ENCODE measurements at regions not wholly inside any gene's neighbourhood (a gene's known extent, or its start where the extent isn't known, plus 50 kb on each side); places are given as distances from the start of the nearest gene placed in this dataset.

GRCh38 chr4:110897784-110898183 lies 274.9 kb upstream of the PITX2 start:
- Mint-ChIP-seq H3K9me3 (ENCODE audit: unreplicated experiment) (no peaks in the 10 kb centered on the region), H3K27ac (ENCODE audit: unreplicated experiment) (no peak overlapping the region)
- no peak for TF ChIP-seq CTCF (IDR thresholded peaks at IDR 0.05; ENCODE audit: unreplicated experiment)

DNA sequence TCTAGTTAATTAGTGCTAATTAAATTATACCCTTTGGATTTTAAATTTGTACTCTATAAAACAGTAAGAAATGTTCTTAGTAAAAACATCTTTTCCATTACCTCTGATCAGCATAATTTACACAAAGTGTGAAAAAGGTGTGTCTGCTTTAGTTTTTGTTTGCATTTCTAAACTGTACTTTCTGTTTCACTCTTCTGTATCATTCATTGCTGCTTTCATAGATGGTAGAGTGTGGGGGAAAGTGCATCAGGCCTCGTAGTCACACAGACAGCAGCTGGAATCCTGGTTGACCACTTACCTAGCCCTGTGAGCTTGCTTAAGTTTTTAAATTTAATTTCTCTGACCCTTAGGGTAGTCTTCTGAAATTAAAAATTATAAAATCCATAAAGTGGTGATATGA lies 275.4 kb upstream of the PITX2 start:
- H3K36me3 Mint-ChIP-seq (ENCODE audit: low read depth, unreplicated experiment): no peaks in the 10 kb centered on the region
- DNase-seq (ENCODE audit: low spot score): no peak
- no peak overlapping the region for H3K27ac Mint-ChIP-seq (ENCODE audit: unreplicated experiment)
- no peak overlapping the region for H3K4me3 Mint-ChIP-seq (ENCODE audit: unreplicated experiment)
- H3K4me1 Mint-ChIP-seq (ENCODE audit: unreplicated experiment): peaks cover 9% of the 10 kb centered on the region
- no peaks in the 10 kb centered on the region for H3K27me3 Mint-ChIP-seq (ENCODE audit: unreplicated experiment)
- TF ChIP-seq CTCF (IDR thresholded peaks at IDR 0.05; ENCODE audit: unreplicated experiment): no peak
- H3K9me3 Mint-ChIP-seq (ENCODE audit: unreplicated experiment): no peaks in the 10 kb centered on the region

More at GRCh38 chr4:110897784-110898183, 274.9 kb upstream of the PITX2 start:
- DNase-seq (ENCODE audit: low spot score): no peak
- no peaks in the 10 kb centered on the region for H3K27me3 Mint-ChIP-seq (ENCODE audit: unreplicated experiment)
- no peaks in the 10 kb centered on the region for H3K36me3 Mint-ChIP-seq (ENCODE audit: low read depth, unreplicated experiment)
- H3K4me1 Mint-ChIP-seq (ENCODE audit: unreplicated experiment): peaks cover 9% of the 10 kb centered on the region
- no peak overlapping the region for H3K4me3 Mint-ChIP-seq (ENCODE audit: unreplicated experiment)

DNA sequence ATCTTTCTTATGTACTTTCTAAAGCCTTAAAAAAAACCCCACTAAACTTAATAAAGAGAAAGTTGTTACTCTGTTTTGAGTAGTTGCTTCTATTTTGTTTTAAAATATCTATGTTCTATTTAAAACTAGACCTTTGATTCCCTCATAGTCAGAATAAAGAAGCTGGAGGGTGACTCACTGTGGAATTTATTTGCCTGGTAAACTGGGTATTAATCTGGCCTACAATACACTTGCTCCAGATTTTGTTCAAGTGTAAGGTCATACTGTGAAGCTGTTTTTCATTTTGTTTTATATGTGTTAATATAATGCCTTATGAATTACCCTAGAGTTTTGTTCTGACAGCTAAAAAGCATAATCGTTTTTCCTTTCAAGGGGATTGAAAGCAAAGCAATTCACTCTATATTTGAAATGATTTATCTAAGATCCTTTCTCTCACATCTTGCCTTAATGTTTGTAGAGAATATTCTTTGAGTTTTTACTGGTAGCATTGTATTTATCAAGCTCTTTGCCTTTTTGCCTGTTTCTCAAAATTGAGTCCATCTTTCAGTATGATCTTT lies 277.4 kb upstream of the PITX2 start:
- Mint-ChIP-seq H3K9me3 (ENCODE audit: unreplicated experiment) (no peaks in the 10 kb centered on the region), H3K4me1 (ENCODE audit: unreplicated experiment) (peaks cover 9% of the 10 kb centered on the region), H3K36me3 (ENCODE audit: low read depth, unreplicated experiment) (no peaks in the 10 kb centered on the region), H3K27me3 (ENCODE audit: unreplicated experiment) (no peaks in the 10 kb centered on the region), H3K4me3 (ENCODE audit: unreplicated experiment) (no peak overlapping the region), H3K27ac (ENCODE audit: unreplicated experiment) (no peak overlapping the region)
- DNase-seq (ENCODE audit: low spot score): no peak
- no peak for TF ChIP-seq CTCF (IDR thresholded peaks at IDR 0.05; ENCODE audit: unreplicated experiment)

DNA sequence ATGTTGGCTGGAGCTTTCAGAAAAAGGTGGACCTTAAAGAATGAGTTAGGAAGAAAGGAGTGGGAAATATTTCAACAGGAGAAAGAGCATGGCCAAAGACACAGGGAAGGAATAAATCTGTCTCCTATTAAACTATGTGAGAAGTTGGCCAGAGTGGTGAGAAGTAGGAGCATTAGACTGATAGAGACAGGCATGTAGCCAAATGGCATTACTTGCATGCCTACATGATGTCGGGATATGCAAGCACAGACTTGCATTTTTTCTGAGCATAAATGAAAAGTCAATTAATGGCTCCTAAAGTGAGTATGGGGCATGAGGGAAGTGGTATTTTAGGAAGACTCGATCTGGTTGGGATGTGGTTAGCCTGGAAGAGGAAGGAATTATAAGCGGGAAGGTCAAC lies 279.6 kb upstream of the PITX2 start:
- DNase-seq (ENCODE audit: low spot score): no peak
- Mint-ChIP-seq H3K36me3 (ENCODE audit: low read depth, unreplicated experiment) (no peaks in the 10 kb centered on the region), H3K27ac (ENCODE audit: unreplicated experiment) (no peak overlapping the region)

More for the DNA sequence above, 279.6 kb upstream of the PITX2 start:
- no peaks in the 10 kb centered on the region for H3K27me3 Mint-ChIP-seq (ENCODE audit: unreplicated experiment)
- H3K4me1 Mint-ChIP-seq (ENCODE audit: unreplicated experiment): peaks cover 9% of the 10 kb centered on the region
- no peak overlapping the region for H3K4me3 Mint-ChIP-seq (ENCODE audit: unreplicated experiment)
- no peaks in the 10 kb centered on the region for H3K9me3 Mint-ChIP-seq (ENCODE audit: unreplicated experiment)
- TF ChIP-seq CTCF (IDR thresholded peaks at IDR 0.05; ENCODE audit: unreplicated experiment): no peak
